GM23338 (cell line): ENCODE measurements at regions not wholly inside any gene's neighbourhood (a gene's known extent, or its start where the extent isn't known, plus 50 kb on each side); places are given as distances from the start of the nearest gene placed in this dataset.

Experiments
- ATAC-seq: fragments of 200-7000 bp; cut with Tn5 transposase; 3 replicates; pipeline ENCODE4 v1.9.1; 2020
- DNase-seq: peaks from one replicate; pipeline ENCODE4 v3.0.0-alpha.2; 2015; ENCODE audit warnings: low spot score
- H2AFZ ChIP-seq: fragments of 200-600 bp; sonication (generic); 2 replicates; pipeline ENCODE4 v1.8.0; 2016; ENCODE audit warnings: antibody characterized with exemption, mild to moderate bottlenecking, moderate library complexity
- H3F3A ChIP-seq: fragments of 200-600 bp; sonication (generic); replicated peaks from 2 replicates; pipeline ENCODE4 v1.8.0; 2017; ENCODE audit warnings: antibody characterized with exemption, mixed run types, low read depth
- H3K27ac ChIP-seq: fragments of 200-600 bp; sonication (generic); 2 replicates; pipeline ENCODE4 v1.6.1; 2016; ENCODE audit warnings: low read depth
- H3K27me3 ChIP-seq: fragments of 200-600 bp; sonication (generic); 2 replicates; pipeline ENCODE4 v1.8.0; 2016; ENCODE audit warnings: mild to moderate bottlenecking, mixed run types, moderate library complexity; ENCODE audit not compliant: insufficient read depth
- H3K36me3 ChIP-seq: fragments of 200-600 bp; sonication (generic); 2 replicates; pipeline ENCODE4 v1.8.0; 2016; ENCODE audit warnings: mild to moderate bottlenecking; ENCODE audit not compliant: insufficient read depth
- H3K4me1 ChIP-seq: fragments of 200-600 bp; sonication (generic); 2 replicates; pipeline ENCODE4 v1.8.0; 2016; ENCODE audit warnings: mild to moderate bottlenecking, moderate library complexity; ENCODE audit not compliant: insufficient read depth
- H3K4me2 ChIP-seq: fragments of 200-600 bp; sonication (generic); 2 replicates; pipeline ENCODE4 v1.7.1; 2017; ENCODE audit warnings: mixed run types
- H3K4me3 ChIP-seq: fragments of 200-600 bp; sonication (generic); 2 replicates; pipeline ENCODE4 v1.6.1; 2016; ENCODE audit warnings: mixed run types
- H3K79me2 ChIP-seq: fragments of 200-600 bp; sonication (generic); replicated peaks from 2 replicates; pipeline ENCODE4 v1.8.0; 2017; ENCODE audit warnings: mild to moderate bottlenecking; ENCODE audit not compliant: insufficient read depth
- H3K9me2 ChIP-seq: fragments of 200-600 bp; sonication (generic); 2 replicates; pipeline ENCODE4 v1.8.0; 2017; ENCODE audit not compliant: insufficient read depth
- H4K20me1 ChIP-seq: fragments of 200-600 bp; sonication (generic); replicated peaks from 2 replicates; pipeline ENCODE4 v1.8.0; 2017; ENCODE audit warnings: mild to moderate bottlenecking; ENCODE audit not compliant: insufficient read depth
- H3K27ac Mint-ChIP-seq: 2 replicates; pipeline ENCODE4 v1.8.0; 2020; ENCODE audit warnings: inconsistent platforms, mild to moderate bottlenecking, moderate library complexity, mixed read lengths
- H3K27me3 Mint-ChIP-seq: 3 replicates; pipeline ENCODE4 v1.8.0; 2022; ENCODE audit warnings: low read depth, mild to moderate bottlenecking, moderate library complexity, mixed read lengths, inconsistent platforms; ENCODE audit not compliant: insufficient read depth, poor library complexity
- H3K36me3 Mint-ChIP-seq: 3 replicates; pipeline ENCODE4 v1.8.0; 2021; ENCODE audit warnings: low read depth, mild to moderate bottlenecking, inconsistent platforms, moderate library complexity, mixed read lengths
- H3K4me1 Mint-ChIP-seq: 3 replicates; pipeline ENCODE4 v1.8.0; 2020; ENCODE audit warnings: mild to moderate bottlenecking, inconsistent platforms, mixed read lengths
- H3K4me3 Mint-ChIP-seq: 3 replicates; pipeline ENCODE4 v1.8.0; 2021; ENCODE audit warnings: moderate library complexity, mild to moderate bottlenecking, inconsistent platforms, mixed read lengths
- H3K9me3 Mint-ChIP-seq: 3 replicates; pipeline ENCODE4 v1.8.0; 2020; ENCODE audit warnings: moderate library complexity, mild to moderate bottlenecking, inconsistent platforms, mixed read lengths
- EZH2phosphoT487 ChIP-seq: fragments of 200-600 bp; sonication (generic); IDR thresholded peaks from one replicate; pipeline ENCODE4 v1.8.1; 2018; ENCODE audit warnings: antibody characterized with exemption; ENCODE audit not compliant: unreplicated experiment
- NANOG ChIP-seq: IDR thresholded peaks from 2 replicates; pipeline ENCODE4 v1.6.1; 2016; ENCODE audit warnings: antibody characterized with exemption, borderline replicate concordance
- TF ChIP-seq, protein P1 (sequence below): fragments of 250-450 bp; sonication (Bioruptor Pico); IDR thresholded peaks from 2 replicates; pipeline ENCODE4 v1.5.0; 2020; ENCODE audit warnings: mild to moderate bottlenecking, moderate library complexity
- TF ChIP-seq, protein P2 (sequence below): IDR thresholded peaks from 2 replicates; pipeline ENCODE4 v1.6.1; 2016; ENCODE audit warnings: antibody characterized with exemption
- TF ChIP-seq, protein P3 (sequence below), 2 experiments: fragments of 200-600 bp in 1 of 2; sonication (generic) in 1 of 2; conservative IDR thresholded peaks; 2 replicates each; pipeline versions ENCODE4 v1.5.1 to v1.6.1; 2016 to 2017; ENCODE audit warnings: antibody characterized with exemption in 2 of 2, low read depth in 2 of 2, mild to moderate bottlenecking in 2 of 2, moderate library complexity in 1 of 2

DNA sequence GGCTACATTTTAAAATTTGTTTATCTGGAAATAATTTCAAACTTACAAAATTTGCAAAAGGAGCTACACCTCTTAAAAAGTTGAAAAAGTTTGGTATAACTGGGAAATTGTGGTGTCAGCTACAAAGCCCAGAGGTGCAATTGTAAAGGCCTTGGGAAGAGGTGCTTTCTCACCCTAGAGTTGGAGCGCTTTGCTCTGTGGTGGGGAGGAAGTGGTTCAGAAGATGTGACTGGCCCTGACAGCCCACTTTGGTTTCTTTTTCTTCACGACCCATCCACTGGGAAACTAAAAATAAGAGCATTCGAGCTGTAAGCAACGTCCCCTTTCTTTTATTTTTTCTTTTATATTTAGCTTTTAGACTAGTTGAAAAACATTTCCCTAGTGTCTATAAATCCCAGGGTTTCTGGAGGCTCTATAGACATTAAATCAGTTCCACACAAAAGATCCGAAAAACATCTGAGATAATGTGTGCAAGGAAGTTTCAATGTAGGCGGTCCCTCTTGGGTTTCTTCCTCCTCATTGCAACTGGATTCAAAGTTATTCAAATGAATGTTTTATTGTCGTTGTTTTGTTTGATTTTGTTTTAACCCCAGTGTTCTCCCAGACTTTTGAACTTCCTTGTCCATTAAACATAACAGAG lies 397.8 kb downstream of the KIF16B start (continued):
- TF ChIP-seq, protein P1, sequence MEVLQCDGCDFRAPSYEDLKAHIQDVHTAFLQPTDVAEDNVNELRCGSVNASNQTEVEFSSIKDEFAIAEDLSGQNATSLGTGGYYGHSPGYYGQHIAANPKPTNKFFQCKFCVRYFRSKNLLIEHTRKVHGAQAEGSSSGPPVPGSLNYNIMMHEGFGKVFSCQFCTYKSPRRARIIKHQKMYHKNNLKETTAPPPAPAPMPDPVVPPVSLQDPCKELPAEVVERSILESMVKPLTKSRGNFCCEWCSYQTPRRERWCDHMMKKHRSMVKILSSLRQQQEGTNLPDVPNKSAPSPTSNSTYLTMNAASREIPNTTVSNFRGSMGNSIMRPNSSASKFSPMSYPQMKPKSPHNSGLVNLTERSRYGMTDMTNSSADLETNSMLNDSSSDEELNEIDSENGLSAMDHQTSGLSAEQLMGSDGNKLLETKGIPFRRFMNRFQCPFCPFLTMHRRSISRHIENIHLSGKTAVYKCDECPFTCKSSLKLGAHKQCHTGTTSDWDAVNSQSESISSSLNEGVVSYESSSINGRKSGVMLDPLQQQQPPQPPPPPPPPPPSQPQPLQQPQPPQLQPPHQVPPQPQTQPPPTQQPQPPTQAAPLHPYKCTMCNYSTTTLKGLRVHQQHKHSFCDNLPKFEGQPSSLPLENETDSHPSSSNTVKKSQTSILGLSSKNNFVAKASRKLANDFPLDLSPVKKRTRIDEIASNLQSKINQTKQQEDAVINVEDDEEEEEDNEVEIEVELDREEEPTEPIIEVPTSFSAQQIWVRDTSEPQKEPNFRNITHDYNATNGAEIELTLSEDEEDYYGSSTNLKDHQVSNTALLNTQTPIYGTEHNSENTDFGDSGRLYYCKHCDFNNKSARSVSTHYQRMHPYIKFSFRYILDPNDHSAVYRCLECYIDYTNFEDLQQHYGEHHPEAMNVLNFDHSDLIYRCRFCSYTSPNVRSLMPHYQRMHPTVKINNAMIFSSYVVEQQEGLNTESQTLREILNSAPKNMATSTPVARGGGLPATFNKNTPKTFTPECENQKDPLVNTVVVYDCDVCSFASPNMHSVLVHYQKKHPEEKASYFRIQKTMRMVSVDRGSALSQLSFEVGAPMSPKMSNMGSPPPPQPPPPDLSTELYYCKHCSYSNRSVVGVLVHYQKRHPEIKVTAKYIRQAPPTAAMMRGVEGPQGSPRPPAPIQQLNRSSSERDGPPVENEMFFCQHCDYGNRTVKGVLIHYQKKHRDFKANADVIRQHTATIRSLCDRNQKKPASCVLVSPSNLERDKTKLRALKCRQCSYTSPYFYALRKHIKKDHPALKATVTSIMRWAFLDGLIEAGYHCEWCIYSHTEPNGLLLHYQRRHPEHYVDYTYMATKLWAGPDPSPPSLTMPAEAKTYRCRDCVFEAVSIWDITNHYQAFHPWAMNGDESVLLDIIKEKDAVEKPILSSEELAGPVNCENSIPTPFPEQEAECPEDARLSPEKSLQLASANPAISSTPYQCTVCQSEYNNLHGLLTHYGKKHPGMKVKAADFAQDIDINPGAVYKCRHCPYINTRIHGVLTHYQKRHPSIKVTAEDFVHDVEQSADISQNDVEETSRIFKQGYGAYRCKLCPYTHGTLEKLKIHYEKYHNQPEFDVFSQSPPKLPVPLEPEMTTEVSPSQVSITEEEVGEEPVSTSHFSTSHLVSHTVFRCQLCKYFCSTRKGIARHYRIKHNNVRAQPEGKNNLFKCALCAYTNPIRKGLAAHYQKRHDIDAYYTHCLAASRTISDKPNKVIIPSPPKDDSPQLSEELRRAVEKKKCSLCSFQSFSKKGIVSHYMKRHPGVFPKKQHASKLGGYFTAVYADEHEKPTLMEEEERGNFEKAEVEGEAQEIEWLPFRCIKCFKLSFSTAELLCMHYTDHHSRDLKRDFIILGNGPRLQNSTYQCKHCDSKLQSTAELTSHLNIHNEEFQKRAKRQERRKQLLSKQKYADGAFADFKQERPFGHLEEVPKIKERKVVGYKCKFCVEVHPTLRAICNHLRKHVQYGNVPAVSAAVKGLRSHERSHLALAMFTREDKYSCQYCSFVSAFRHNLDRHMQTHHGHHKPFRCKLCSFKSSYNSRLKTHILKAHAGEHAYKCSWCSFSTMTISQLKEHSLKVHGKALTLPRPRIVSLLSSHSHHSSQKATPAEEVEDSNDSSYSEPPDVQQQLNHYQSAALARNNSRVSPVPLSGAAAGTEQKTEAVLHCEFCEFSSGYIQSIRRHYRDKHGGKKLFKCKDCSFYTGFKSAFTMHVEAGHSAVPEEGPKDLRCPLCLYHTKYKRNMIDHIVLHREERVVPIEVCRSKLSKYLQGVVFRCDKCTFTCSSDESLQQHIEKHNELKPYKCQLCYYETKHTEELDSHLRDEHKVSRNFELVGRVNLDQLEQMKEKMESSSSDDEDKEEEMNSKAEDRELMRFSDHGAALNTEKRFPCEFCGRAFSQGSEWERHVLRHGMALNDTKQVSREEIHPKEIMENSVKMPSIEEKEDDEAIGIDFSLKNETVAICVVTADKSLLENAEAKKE (CRISPR knock-in tag) = no peak
- TF ChIP-seq, protein P2, sequence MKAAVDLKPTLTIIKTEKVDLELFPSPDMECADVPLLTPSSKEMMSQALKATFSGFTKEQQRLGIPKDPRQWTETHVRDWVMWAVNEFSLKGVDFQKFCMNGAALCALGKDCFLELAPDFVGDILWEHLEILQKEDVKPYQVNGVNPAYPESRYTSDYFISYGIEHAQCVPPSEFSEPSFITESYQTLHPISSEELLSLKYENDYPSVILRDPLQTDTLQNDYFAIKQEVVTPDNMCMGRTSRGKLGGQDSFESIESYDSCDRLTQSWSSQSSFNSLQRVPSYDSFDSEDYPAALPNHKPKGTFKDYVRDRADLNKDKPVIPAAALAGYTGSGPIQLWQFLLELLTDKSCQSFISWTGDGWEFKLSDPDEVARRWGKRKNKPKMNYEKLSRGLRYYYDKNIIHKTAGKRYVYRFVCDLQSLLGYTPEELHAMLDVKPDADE = no peak
- TF ChIP-seq EZH2phosphoT487 = no peak
- TF ChIP-seq, protein P3, sequence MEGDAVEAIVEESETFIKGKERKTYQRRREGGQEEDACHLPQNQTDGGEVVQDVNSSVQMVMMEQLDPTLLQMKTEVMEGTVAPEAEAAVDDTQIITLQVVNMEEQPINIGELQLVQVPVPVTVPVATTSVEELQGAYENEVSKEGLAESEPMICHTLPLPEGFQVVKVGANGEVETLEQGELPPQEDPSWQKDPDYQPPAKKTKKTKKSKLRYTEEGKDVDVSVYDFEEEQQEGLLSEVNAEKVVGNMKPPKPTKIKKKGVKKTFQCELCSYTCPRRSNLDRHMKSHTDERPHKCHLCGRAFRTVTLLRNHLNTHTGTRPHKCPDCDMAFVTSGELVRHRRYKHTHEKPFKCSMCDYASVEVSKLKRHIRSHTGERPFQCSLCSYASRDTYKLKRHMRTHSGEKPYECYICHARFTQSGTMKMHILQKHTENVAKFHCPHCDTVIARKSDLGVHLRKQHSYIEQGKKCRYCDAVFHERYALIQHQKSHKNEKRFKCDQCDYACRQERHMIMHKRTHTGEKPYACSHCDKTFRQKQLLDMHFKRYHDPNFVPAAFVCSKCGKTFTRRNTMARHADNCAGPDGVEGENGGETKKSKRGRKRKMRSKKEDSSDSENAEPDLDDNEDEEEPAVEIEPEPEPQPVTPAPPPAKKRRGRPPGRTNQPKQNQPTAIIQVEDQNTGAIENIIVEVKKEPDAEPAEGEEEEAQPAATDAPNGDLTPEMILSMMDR (conservative IDR thresholded peaks at IDR 0.05; ENCODE audit: low read depth in 2 of 2) = no peak

DNA sequence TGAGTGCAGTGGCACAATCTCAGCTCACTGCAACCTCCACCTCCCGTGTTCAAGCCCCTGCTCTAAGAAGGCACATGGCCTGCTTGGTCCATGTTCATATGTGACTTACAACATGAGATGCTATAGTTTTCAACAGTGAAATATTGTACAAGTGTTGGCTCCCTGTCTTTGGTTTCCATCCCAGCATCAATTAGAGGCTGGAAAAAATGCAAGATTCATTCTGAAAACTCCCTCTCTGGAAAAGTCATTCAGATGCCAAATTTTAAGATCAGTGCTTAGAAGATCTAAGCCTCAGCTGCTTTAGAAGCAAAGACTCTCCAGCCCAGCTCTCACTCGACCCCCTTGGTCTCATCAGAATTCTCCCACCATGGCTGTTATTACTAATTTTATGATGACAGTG lies 398.9 kb downstream of the KIF16B start:
- DNase-seq = no peak
- H3K9me3 Mint-ChIP-seq = no peaks in the 10 kb centered on the region
- Histone ChIP-seq H3K27ac (no peak overlapping the region), H3F3A (no peaks in the 10 kb centered on the region), H3K4me3 (no peak overlapping the region), H2AFZ (no peak overlapping the region), H3K79me2 (no peaks in the 10 kb centered on the region), H4K20me1 (no peaks in the 10 kb centered on the region), H3K4me2 (no peak overlapping the region), H3K27me3 (no peaks in the 10 kb centered on the region), H3K9me2 (peaks cover 8% of the 10 kb centered on the region), H3K36me3 (no peaks in the 10 kb centered on the region), H3K4me1 (no peaks in the 10 kb centered on the region)
- no peaks in the 10 kb centered on the region for H3K36me3 Mint-ChIP-seq
- H3K4me1 Mint-ChIP-seq = peaks cover 4% of the 10 kb centered on the region; the same call in 2 of the 3 replicates
- no peak for ATAC-seq
- H3K27me3 Mint-ChIP-seq = peaks cover 3% of the 10 kb centered on the region
- H3K27ac Mint-ChIP-seq = no peak overlapping the region
- no peak for TF ChIP-seq NANOG
- H3K4me3 Mint-ChIP-seq = no peak overlapping the region
